HCT116 (cell line): ENCODE measurements at regions not wholly inside any gene's neighbourhood (a gene's known extent, or its start where the extent isn't known, plus 50 kb on each side); places are given as distances from the start of the nearest gene placed in this dataset.

ENCODE experiments used
- ATAC-seq: fragments of 200-7000 bp; cut with Tn5 transposase; 2 replicates; pipeline ENCODE4 v1.9.1; 2020; ENCODE audit warnings: mild to moderate bottlenecking, moderate library complexity
- BruUV-seq: library from RNA; stranded (reverse); fragments of 400-500 nt; replicated peaks from 2 replicates; lab custom pipeline; 2021; lab: Mats Ljungman, UMichigan
- CTCF ChIA-PET: fragments of 300-600 bp; sonication (Branson Sonifier 250); formaldehyde crosslinking; loops from one replicate; lab custom pipeline; 2021; ENCODE audit warnings: antibody characterized with exemption; lab: Charles Lee
- POLR2A ChIA-PET: fragments of 300-600, 350-600 bp; sonication (Branson Sonifier 250); formaldehyde crosslinking; loops from one replicate; lab custom pipeline; 2021; ENCODE audit warnings: antibody characterized with exemption; lab: Charles Lee
- RAD21 ChIA-PET, 2 experiments: fragments of 300-600 bp; sonication (Branson Sonifier 250); formaldehyde crosslinking; loops; one replicate each; lab custom pipeline; 2023; ENCODE audit warnings: low total read pairs in 2 of 2; ENCODE audit not compliant: uncharacterized antibody in 2 of 2, unreplicated experiment in 2 of 2, low non-redundant PET in 1 of 2; lab: Charles Lee
- DNase-seq: peaks from one replicate; pipeline ENCODE4 v3.0.0-alpha.2; 2010; ENCODE audit warnings: low read depth, low spot score
- H2AFZ ChIP-seq: fragments of 200-600 bp; shearing (Covaris generic), sonication (generic); 2 replicates; pipeline ENCODE4 v1.6.1; 2017; ENCODE audit warnings: low read depth, mixed run types, mixed read lengths, antibody characterized with exemption, low read length; ENCODE audit not compliant: poor library complexity, severe bottlenecking
- H3K27ac ChIP-seq: 2 replicates; pipeline ENCODE4 v1.5.1; 2012; ENCODE audit warnings: low read depth, low read length
- H3K27me3 ChIP-seq: fragments of 200-600 bp; sonication (generic); 2 replicates; pipeline ENCODE4 v1.6.1; 2016; ENCODE audit warnings: mixed run types, low read length, mixed read lengths; ENCODE audit not compliant: insufficient read depth
- H3K36me3 ChIP-seq, 2 experiments: fragments of 200-500 bp in 1 of 2; fragments of 200-600 bp in 1 of 2; sonication (Bioruptor generic) in 1 of 2; sonication (generic) in 1 of 2; 2 replicates each; pipeline versions ENCODE4 v1.5.1 to v1.6.1; 2014 to 2016; ENCODE audit warnings: low read length in 2 of 2, inconsistent platforms in 1 of 2, mixed read lengths in 1 of 2, mixed run types in 1 of 2; ENCODE audit not compliant: insufficient read depth in 2 of 2, control insufficient read depth in 1 of 2
- H3K4me1 ChIP-seq, 2 experiments: fragments of 200-600 bp in 1 of 2; sonication (generic) in 1 of 2; 2 replicates each; pipeline versions ENCODE4 v1.5.1 to v1.6.1; 2012 to 2017; ENCODE audit warnings: low read length in 2 of 2, inconsistent platforms in 1 of 2, mild to moderate bottlenecking in 1 of 2, mixed read lengths in 1 of 2, mixed run types in 1 of 2, moderate library complexity in 1 of 2; ENCODE audit not compliant: insufficient read depth in 2 of 2, control insufficient read depth in 1 of 2
- H3K4me2 ChIP-seq: fragments of 200-600 bp; sonication (generic); 2 replicates; pipeline ENCODE4 v1.6.1; 2017; ENCODE audit warnings: mixed run types, low read length, mixed read lengths
- H3K4me3 ChIP-seq, 2 experiments: fragments of 200-600 bp in 1 of 2; sonication (generic) in 1 of 2; replicated peaks in 1 of 2; 2 replicates each; pipeline ENCODE4 v1.5.1; 2011 to 2016; ENCODE audit warnings: low read length in 2 of 2, control low read depth in 1 of 2, low read depth in 1 of 2, mild to moderate bottlenecking in 1 of 2, mixed read lengths in 1 of 2, mixed run types in 1 of 2
- H3K79me2 ChIP-seq: fragments of 200-600 bp; sonication (generic); 2 replicates; pipeline ENCODE4 v1.6.1; 2017; ENCODE audit warnings: mild to moderate bottlenecking, mixed run types, low read length, moderate library complexity, mixed read lengths; ENCODE audit not compliant: insufficient read depth
- H3K9ac ChIP-seq: fragments of 200-600 bp; sonication (generic); 2 replicates; pipeline ENCODE4 v1.6.1; 2016; ENCODE audit warnings: low read length, mixed read lengths
- H3K9me2 ChIP-seq: fragments of 200-600 bp; sonication (generic), shearing (Covaris generic); 2 replicates; pipeline ENCODE4 v1.6.1; 2017; ENCODE audit warnings: mixed run types, mild to moderate bottlenecking, moderate library complexity; ENCODE audit not compliant: insufficient read depth
- H3K9me3 ChIP-seq, 2 experiments: fragments of 200-500 bp in 1 of 2; fragments of 200-600 bp in 1 of 2; sonication (Bioruptor generic) in 1 of 2; sonication (generic) in 1 of 2; 2 replicates each; pipeline ENCODE4 v1.6.1; 2014 to 2017; ENCODE audit warnings: low read length in 2 of 2, mixed read lengths in 2 of 2, inconsistent platforms in 1 of 2, low read depth in 1 of 2, mild to moderate bottlenecking in 1 of 2, mixed run types in 1 of 2, moderate library complexity in 1 of 2; ENCODE audit not compliant: control insufficient read depth in 1 of 2, insufficient read depth in 1 of 2
- H4K20me1 ChIP-seq: fragments of 200-600 bp; sonication (generic), shearing (Covaris generic); 2 replicates; pipeline ENCODE4 v1.6.1; 2017; ENCODE audit warnings: mixed run types, mild to moderate bottlenecking, moderate library complexity; ENCODE audit not compliant: insufficient read depth
- ATF3 ChIP-seq: IDR thresholded peaks from 2 replicates; pipeline ENCODE4 v1.6.1; 2012
- CBX3 ChIP-seq: IDR thresholded peaks from 2 replicates; pipeline ENCODE4 v1.6.1; 2012; ENCODE audit warnings: low read depth
- EGR1 ChIP-seq: IDR thresholded peaks from 2 replicates; pipeline ENCODE4 v1.6.1; 2012; ENCODE audit warnings: low read depth
- EZH2phosphoT487 ChIP-seq: fragments of 200-600 bp; IDR thresholded peaks from 2 replicates; pipeline ENCODE4 v1.6.1; 2018; ENCODE audit warnings: antibody characterized with exemption, borderline replicate concordance
- JUND ChIP-seq: IDR thresholded peaks from 2 replicates; pipeline ENCODE4 v1.6.1; 2012
- MAX ChIP-seq: IDR thresholded peaks from 2 replicates; pipeline ENCODE4 v1.6.1; 2012
- POLR2A ChIP-seq: IDR thresholded peaks from 2 replicates; pipeline ENCODE4 v1.7.0; 2011; ENCODE audit warnings: borderline replicate concordance; ENCODE audit not compliant: insufficient read depth, insufficient read length; ENCODE audit errors: extremely low read depth
- POLR2AphosphoS5 ChIP-seq: IDR thresholded peaks from 2 replicates; pipeline ENCODE4 v1.6.1; 2011; ENCODE audit warnings: mild to moderate bottlenecking, low read depth, low read length, moderate library complexity
- REST ChIP-seq: IDR thresholded peaks from 2 replicates; pipeline ENCODE4 v1.6.1; 2012; ENCODE audit warnings: low read depth
- SRF ChIP-seq: IDR thresholded peaks from 2 replicates; pipeline ENCODE4 v1.6.1; 2012; ENCODE audit warnings: low read depth
- YY1 ChIP-seq: IDR thresholded peaks from 2 replicates; pipeline ENCODE4 v1.6.1; 2011; ENCODE audit warnings: low read length, low read depth, moderate library complexity, mild to moderate bottlenecking; ENCODE audit not compliant: insufficient replicate concordance; ENCODE audit errors: extremely low read depth
- intact Hi-C: fragments of 100-400 bp; cut with micrococcal nuclease; formaldehyde crosslinking; loops from 2 replicates; pipeline ENCODE4 v1.10.0; 2022

DNA sequence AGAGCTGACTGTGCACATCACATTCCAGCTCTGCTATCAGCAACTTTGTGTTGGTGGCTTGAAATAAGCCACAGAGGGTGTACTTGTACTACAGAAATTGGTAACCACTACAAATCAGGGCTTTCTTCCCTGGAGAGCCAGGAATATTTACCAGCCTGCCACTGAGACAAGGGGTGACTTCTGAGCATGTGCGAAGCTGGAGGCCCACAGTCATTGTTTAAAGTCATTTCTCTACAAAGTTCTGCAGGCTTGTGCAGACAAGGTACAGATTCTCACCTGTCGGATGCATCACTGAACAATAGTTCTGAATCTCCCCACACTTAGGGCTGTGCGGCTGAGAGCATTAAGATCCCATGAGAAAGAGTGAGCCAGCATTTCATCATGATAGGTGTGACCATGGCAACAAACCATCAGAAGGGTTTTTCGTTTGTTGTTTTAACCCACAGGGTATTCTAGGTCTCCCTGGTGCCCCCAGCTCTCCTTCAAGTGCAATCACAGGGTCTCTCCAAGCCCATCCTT, 292.8 kb downstream of the CDC5L start:
- H3K36me3 ChIP-seq, result no peaks in the 10 kb centered on the region
- H4K20me1 ChIP-seq, result no peaks in the 10 kb centered on the region
- no peak overlapping the region for H3K4me2 ChIP-seq
- TF ChIP-seq EZH2phosphoT487 (no peak), REST (no peak)
- ChIA-PET RAD21 (no interaction called here), POLR2A (no interaction called here), CTCF (no interaction called here)
- no peak overlapping the region for H3K4me3 ChIP-seq
- no peaks in the 10 kb centered on the region for H3K9me3 ChIP-seq
- BruUV-seq, result no TSS peak
- H3K9ac ChIP-seq, result no peak overlapping the region
- DNase-seq (no peak), ATAC-seq (no peak)
- intact Hi-C loops, result no loop called here
- no peaks in the 10 kb centered on the region for H3K79me2 ChIP-seq
- no peak overlapping the region for H3K27ac ChIP-seq
- no peaks in the 10 kb centered on the region for H3K4me1 ChIP-seq
- H3K27me3 ChIP-seq, result no peaks in the 10 kb centered on the region
- no peak overlapping the region for H2AFZ ChIP-seq
- H3K9me2 ChIP-seq, result no peaks in the 10 kb centered on the region

DNA sequence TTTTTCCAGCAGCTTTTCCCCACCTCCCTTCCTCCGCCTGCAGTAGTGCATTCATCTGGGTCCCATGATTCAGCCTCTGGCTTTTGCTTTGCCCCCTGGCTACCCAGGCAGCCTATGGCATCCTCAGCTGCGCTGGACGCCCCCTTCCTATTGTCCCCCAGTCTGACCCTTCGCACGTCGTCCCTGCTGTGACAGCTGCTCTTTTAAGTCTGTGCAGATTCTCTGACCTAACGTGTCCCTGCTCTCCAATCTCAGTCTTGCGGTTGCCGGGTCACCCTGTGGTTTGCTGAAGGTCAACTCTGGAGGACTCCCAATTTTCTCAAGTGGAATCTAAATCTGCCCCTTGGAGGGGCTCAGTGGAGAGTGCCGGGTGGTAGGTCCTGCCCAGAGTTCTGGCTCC, 294.3 kb downstream of the CDC5L start:
- CTCF ChIA-PET, result no interaction called here
- RAD21 ChIA-PET, result no interaction called here
- TF ChIP-seq POLR2A (no peak), POLR2AphosphoS5 (no peak), JUND (no peak), CBX3 (no peak), SRF (no peak), MAX (no peak), YY1 (no peak), EGR1 (no peak), REST (no peak), ATF3 (no peak)

More for the DNA sequence above, 294.3 kb downstream of the CDC5L start:
- no peaks in the 10 kb centered on the region for H3K79me2 ChIP-seq
- H4K20me1 ChIP-seq, result no peaks in the 10 kb centered on the region
- no peak overlapping the region for H3K4me3 ChIP-seq
- no peak overlapping the region for H3K4me2 ChIP-seq
- POLR2A ChIA-PET, result no interaction called here
- no peaks in the 10 kb centered on the region for H3K27me3 ChIP-seq
- intact Hi-C loops, result no loop called here
- H2AFZ ChIP-seq, result no peak overlapping the region
- no peaks in the 10 kb centered on the region for H3K9me3 ChIP-seq
- no peaks in the 10 kb centered on the region for H3K36me3 ChIP-seq
- no peak overlapping the region for H3K9ac ChIP-seq
- no peak for DNase-seq
- no peak overlapping the region for H3K27ac ChIP-seq
- BruUV-seq, result no TSS peak
- no peaks in the 10 kb centered on the region for H3K9me2 ChIP-seq
- no peak for ATAC-seq
- no peaks in the 10 kb centered on the region for H3K4me1 ChIP-seq
